Stimulated activated effector memory CD8-positive, alpha-beta T cell treated with anti-CD3 and anti-CD28 coated beads, Interleukin-12 subunit alpha, Interleukin-12 subunit beta, amount 100 ng/mL, for 72 hours (primary cell): ENCODE measurements at regions not wholly inside any gene's neighbourhood (a gene's known extent, or its start where the extent isn't known, plus 50 kb on each side); places are given as distances from the start of the nearest gene placed in this dataset.

Experiments
- ATAC-seq: fragments of 150-1000 bp; cut with Tn5 transposase; 2 replicates; pipeline ENCODE4 v1.10.0; 2021
- DNase-seq, 2 donors: peaks; one replicate each; pipeline ENCODE4 v3.0.0; 2021 to 2022; ENCODE audit warnings: low spot score in 2 of 2
- H3K27ac Mint-ChIP-seq: one replicate; pipeline ENCODE4 v1.8.0; 2022; ENCODE audit warnings: mild to moderate bottlenecking, mixed read lengths
- H3K36me3 Mint-ChIP-seq: one replicate; pipeline ENCODE4 v1.8.0; 2022; ENCODE audit warnings: mild to moderate bottlenecking, mixed read lengths
- H3K4me1 Mint-ChIP-seq: one replicate; pipeline ENCODE4 v1.8.0; 2022; ENCODE audit warnings: mixed read lengths
- H3K4me3 Mint-ChIP-seq: one replicate; pipeline ENCODE4 v1.8.0; 2022; ENCODE audit warnings: mild to moderate bottlenecking, mixed read lengths
- H3K9me3 Mint-ChIP-seq: one replicate; pipeline ENCODE4 v1.8.0; 2022; ENCODE audit warnings: mixed read lengths

GRCh38 chr7:136618818-136619217, 249.6 kb upstream of the CHRM2 start:
- no peak for ATAC-seq
- Mint-ChIP-seq H3K4me1 (no peaks in the 10 kb centered on the region), H3K27ac (no peak overlapping the region), H3K9me3 (peaks cover 12% of the 10 kb centered on the region), H3K36me3 (no peaks in the 10 kb centered on the region), H3K4me3 (no peak overlapping the region)
- no peak for DNase-seq

GRCh38 chr7:136617176-136617575, 251.3 kb upstream of the CHRM2 start:
- Mint-ChIP-seq H3K27ac (no peak overlapping the region), H3K4me3 (no peak overlapping the region), H3K9me3 (peaks cover 14% of the 10 kb centered on the region), H3K4me1 (no peaks in the 10 kb centered on the region), H3K36me3 (no peaks in the 10 kb centered on the region)
- ATAC-seq (no peak), DNase-seq (no peak)

GRCh38 chr7:136605532-136606329, 262.7 kb upstream of the CHRM2 start:
- peaks cover 19% of the 10 kb centered on the region for H3K9me3 Mint-ChIP-seq

GRCh38 chr7:136601772-136602171, 266.7 kb upstream of the CHRM2 start:
- Mint-ChIP-seq H3K4me1 (no peaks in the 10 kb centered on the region), H3K4me3 (no peak overlapping the region), H3K36me3 (no peaks in the 10 kb centered on the region), H3K27ac (no peak overlapping the region), H3K9me3 (peaks cover 27% of the 10 kb centered on the region)
- DNase-seq (no peak), ATAC-seq (no peak)

More at GRCh38 chr7:136605532-136606329, 262.7 kb upstream of the CHRM2 start:
- H3K4me1 Mint-ChIP-seq: no peaks in the 10 kb centered on the region
- no peak overlapping the region for H3K4me3 Mint-ChIP-seq
- no peak overlapping the region for H3K27ac Mint-ChIP-seq
- no peaks in the 10 kb centered on the region for H3K36me3 Mint-ChIP-seq
- DNase-seq (no peak), ATAC-seq (no peak)

- ATAC-seq (no peak), DNase-seq (no peak)
- no peak overlapping the region for H3K4me3 Mint-ChIP-seq
- no peaks in the 10 kb centered on the region for H3K4me1 Mint-ChIP-seq
- peaks cover 31% of the 10 kb centered on the region for H3K9me3 Mint-ChIP-seq
- H3K36me3 Mint-ChIP-seq: no peaks in the 10 kb centered on the region
- no peak overlapping the region for H3K27ac Mint-ChIP-seq
These were observed 268.0 kb upstream of the CHRM2 start for GRCh38 chr7:136600475-136600874.

DNA sequence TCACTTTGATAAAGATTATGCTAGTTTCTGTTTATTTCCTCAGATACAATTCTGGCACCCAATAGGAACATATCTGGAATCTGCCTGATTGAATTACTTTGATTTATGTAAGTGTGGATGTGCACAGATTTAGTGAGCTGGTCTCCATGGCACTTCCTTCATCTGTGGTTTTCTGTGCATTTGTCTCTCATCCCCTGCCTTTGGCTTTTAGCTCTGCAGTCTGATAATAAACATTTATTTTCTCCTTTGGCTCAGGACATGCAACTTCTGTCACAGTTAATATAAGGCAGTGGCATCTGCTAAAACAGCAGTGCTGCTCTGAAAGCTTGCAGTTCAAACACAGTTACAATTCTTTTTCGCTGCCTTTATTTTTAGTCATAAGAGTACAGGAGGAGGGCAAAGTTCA, 273.7 kb upstream of the CHRM2 start:
- H3K4me1 Mint-ChIP-seq: no peaks in the 10 kb centered on the region
- DNase-seq (no peak), ATAC-seq (no peak)
- H3K36me3 Mint-ChIP-seq: no peaks in the 10 kb centered on the region
- no peak overlapping the region for H3K27ac Mint-ChIP-seq
- no peak overlapping the region for H3K4me3 Mint-ChIP-seq
- peaks cover 18% of the 10 kb centered on the region for H3K9me3 Mint-ChIP-seq

GRCh38 chr7:136588216-136588615, 280.2 kb upstream of the CHRM2 start:
- DNase-seq: no peak
- no peaks in the 10 kb centered on the region for H3K4me1 Mint-ChIP-seq
- H3K36me3 Mint-ChIP-seq: no peaks in the 10 kb centered on the region
- no peak for ATAC-seq
- peaks cover 5% of the 10 kb centered on the region for H3K9me3 Mint-ChIP-seq
- no peak overlapping the region for H3K27ac Mint-ChIP-seq
- H3K4me3 Mint-ChIP-seq: no peak overlapping the region

DNA sequence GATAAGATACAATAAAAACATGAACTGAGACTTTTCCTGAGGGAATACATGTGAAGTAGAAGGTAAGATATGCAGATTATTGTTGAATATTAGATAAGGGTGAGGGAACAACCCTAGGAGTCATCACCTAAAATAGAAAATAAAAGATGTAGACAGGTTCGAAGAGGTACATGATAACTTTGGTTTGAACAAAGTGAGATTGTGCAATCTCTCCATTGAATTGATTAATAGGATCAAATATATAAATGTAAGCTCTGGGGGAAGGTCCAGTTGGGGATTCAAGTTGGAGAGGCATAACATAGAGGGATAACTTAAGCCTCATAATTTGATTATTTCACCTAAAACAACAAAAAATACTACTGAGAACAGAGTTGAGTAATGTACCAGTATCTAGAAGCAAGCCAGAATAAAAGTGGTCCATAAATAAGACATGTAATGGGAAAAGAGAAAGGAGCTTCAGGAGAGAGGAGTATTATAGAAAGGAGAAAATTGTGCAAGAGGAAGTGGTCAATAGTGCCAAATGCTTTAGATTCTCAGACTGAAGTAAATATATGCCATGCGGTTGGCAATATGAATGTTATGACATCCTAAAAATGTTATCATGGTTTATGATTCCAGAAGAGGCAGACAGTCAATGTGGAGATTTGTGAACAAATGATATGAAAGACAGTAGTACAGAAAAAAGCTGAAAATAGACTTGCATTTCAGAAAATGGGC, 282.3 kb upstream of the CHRM2 start:
- Mint-ChIP-seq H3K9me3 (peaks cover 5% of the 10 kb centered on the region), H3K36me3 (no peaks in the 10 kb centered on the region), H3K4me1 (no peaks in the 10 kb centered on the region), H3K4me3 (no peak overlapping the region), H3K27ac (no peak overlapping the region)
- ATAC-seq (no peak), DNase-seq (no peak)

DNA sequence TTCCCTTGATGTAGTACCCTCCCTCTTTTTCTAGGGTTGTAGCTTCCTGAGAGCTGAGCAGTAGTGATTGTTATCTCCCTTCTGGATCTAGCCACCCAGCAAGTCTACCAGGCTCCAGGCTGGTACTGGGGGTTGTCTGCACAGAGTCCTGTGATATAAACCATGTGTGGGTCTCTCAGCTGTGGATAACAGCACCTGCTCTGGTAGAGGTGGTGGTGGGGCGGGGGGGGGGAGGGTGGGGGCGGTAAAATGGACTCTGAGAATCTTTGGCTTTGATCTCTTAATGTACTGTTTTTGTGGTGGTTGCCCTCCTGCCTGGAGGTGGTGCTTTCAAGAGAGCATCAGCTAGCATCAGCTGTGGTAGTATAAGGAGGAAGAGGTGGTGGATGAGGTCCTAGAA, 302.0 kb upstream of the CHRM2 start:
- no peaks in the 10 kb centered on the region for H3K4me1 Mint-ChIP-seq
- H3K4me3 Mint-ChIP-seq: no peak overlapping the region
- no peaks in the 10 kb centered on the region for H3K36me3 Mint-ChIP-seq
- ATAC-seq (no peak), DNase-seq (no peak)
- H3K27ac Mint-ChIP-seq: no peak overlapping the region
- H3K9me3 Mint-ChIP-seq: peaks cover 26% of the 10 kb centered on the region

GRCh38 chr7:136555933-136556332, 312.5 kb upstream of the CHRM2 start:
- Mint-ChIP-seq H3K4me1 (no peaks in the 10 kb centered on the region), H3K4me3 (no peak overlapping the region), H3K9me3 (peaks cover 16% of the 10 kb centered on the region), H3K36me3 (no peaks in the 10 kb centered on the region), H3K27ac (no peak overlapping the region)
- ATAC-seq (no peak), DNase-seq (no peak)

- ATAC-seq: no peak
- no peaks in the 10 kb centered on the region for H3K4me1 Mint-ChIP-seq
- H3K36me3 Mint-ChIP-seq: no peaks in the 10 kb centered on the region
- H3K27ac Mint-ChIP-seq: no peak overlapping the region
- DNase-seq: no peak
- peaks cover 6% of the 10 kb centered on the region for H3K9me3 Mint-ChIP-seq
- no peak overlapping the region for H3K4me3 Mint-ChIP-seq
These were observed 316.8 kb upstream of the CHRM2 start for GRCh38 chr7:136551618-136552017.

GRCh38 chr7:136549756-136550155, 318.7 kb upstream of the CHRM2 start:
- Mint-ChIP-seq H3K9me3 (peaks cover 10% of the 10 kb centered on the region), H3K4me3 (no peak overlapping the region), H3K36me3 (no peaks in the 10 kb centered on the region), H3K27ac (no peak overlapping the region), H3K4me1 (no peaks in the 10 kb centered on the region)
- DNase-seq (no peak), ATAC-seq (no peak)

DNA sequence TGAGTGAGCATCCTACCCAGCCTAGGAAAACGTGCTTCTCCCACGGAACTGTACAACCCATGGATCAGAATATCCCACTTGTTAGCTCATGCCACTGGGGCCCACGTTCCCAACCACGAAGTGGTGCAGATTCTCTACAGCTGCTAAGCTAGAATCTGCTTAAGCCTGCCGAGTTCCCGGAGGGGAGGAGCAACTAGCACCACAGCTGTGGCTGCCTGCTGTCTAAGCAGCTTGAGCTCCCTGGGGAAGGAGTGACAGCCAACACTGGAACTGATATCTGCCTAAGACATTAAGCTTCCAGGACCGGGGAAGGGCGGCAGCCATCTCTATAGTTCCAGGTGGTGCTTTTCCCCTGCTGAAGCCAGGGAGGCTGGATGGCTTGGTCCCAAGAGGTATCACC, 334.7 kb upstream of the CHRM2 start:
- H3K9me3 Mint-ChIP-seq: peaks cover 26% of the 10 kb centered on the region
- no peak for DNase-seq

GRCh38 chr7:136530831-136531230, 337.6 kb upstream of the CHRM2 start:
- ATAC-seq (no peak), DNase-seq (no peak)
- H3K4me3 Mint-ChIP-seq: no peak overlapping the region
- no peaks in the 10 kb centered on the region for H3K4me1 Mint-ChIP-seq
- H3K9me3 Mint-ChIP-seq: peaks cover 29% of the 10 kb centered on the region
- no peaks in the 10 kb centered on the region for H3K36me3 Mint-ChIP-seq
- H3K27ac Mint-ChIP-seq: no peak overlapping the region

More for the DNA sequence above, 334.7 kb upstream of the CHRM2 start:
- ATAC-seq: no peak
- H3K36me3 Mint-ChIP-seq: no peaks in the 10 kb centered on the region
- H3K4me1 Mint-ChIP-seq: no peaks in the 10 kb centered on the region
- no peak overlapping the region for H3K4me3 Mint-ChIP-seq
- no peak overlapping the region for H3K27ac Mint-ChIP-seq

DNA sequence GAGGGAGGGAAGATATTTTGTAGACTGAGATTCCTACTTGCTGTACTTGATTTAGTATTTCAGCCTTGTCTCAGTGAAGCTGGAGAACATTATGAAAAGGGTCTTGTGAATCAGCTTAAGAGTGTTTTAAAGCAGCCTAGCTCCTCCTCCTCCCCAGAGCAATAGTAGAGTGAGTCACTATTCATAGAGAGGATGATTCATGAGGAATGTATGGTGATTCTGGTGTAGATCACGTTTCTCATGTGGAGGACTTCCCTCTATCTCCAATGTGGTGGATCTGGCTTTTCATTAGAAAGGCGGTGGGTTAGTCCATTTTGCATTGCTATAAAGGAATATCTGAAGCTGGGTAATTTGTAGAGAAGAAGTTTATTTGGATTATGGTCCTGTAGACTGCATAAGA, 340.1 kb upstream of the CHRM2 start:
- no peaks in the 10 kb centered on the region for H3K36me3 Mint-ChIP-seq

GRCh38 chr7:136527554-136527953, 340.9 kb upstream of the CHRM2 start:
- peaks cover 25% of the 10 kb centered on the region for H3K9me3 Mint-ChIP-seq
- no peaks in the 10 kb centered on the region for H3K4me1 Mint-ChIP-seq
- H3K4me3 Mint-ChIP-seq: no peak overlapping the region
- H3K36me3 Mint-ChIP-seq: no peaks in the 10 kb centered on the region
- no peak overlapping the region for H3K27ac Mint-ChIP-seq
- DNase-seq: no peak
- no peak for ATAC-seq

More for the DNA sequence above, 340.1 kb upstream of the CHRM2 start:
- no peak for ATAC-seq
- no peak overlapping the region for H3K27ac Mint-ChIP-seq
- H3K4me3 Mint-ChIP-seq: no peak overlapping the region
- no peak for DNase-seq
- peaks cover 29% of the 10 kb centered on the region for H3K9me3 Mint-ChIP-seq
- no peaks in the 10 kb centered on the region for H3K4me1 Mint-ChIP-seq
